ENCODE measurements at regions not wholly inside any gene's neighbourhood (a gene's known extent, or its start where the extent isn't known, plus 50 kb on each side); places are given as distances from the start of the nearest gene placed in this dataset.

DNA sequence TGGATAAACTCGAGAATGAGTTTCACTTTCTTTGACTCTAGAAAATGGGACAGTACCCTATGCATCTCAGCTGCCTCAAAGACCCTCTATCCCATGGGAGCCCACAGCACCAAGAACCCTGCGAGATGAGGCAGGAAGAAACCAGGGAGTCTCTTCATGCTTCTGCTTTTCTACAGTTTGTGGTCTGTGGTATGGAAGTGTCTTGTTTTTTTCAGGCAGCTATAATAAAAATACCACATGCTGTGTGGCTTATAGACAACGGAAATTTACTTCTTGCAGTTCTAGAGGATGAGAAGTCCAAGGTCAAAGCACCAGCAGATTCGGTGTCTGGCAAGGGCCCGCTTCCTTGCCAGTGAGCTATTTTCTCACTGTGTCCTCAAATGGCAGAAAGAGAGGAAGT, 257.9 kb downstream of the SUCLG1 start:
- ATAC-seq, result no peak
- intact Hi-C loops (cut with micrococcal nuclease) (no loop called here), in situ Hi-C loops (cut with MboI) (no loop called here)
- 0% methylated on average over 5 of the region's 5 CpGs for WGBS (ENCODE audit: insufficient coverage, low coverage, missing lambda C conversion rate)
- Histone ChIP-seq H3K9me3 (replicated peaks; ENCODE audit: control insufficient read depth, insufficient read depth, low read depth, low read length) (no peaks in the 10 kb centered on the region), H2AFZ (ENCODE audit: low read depth, low read length) (no peak overlapping the region), H3K27me3 (ENCODE audit: control insufficient read depth in 2 of 2, insufficient read depth in 2 of 2, low read length in 2 of 2) (no peaks in the 10 kb centered on the region; a peak in 1 of 5 replicates), H3K4me2 (ENCODE audit: insufficient read depth, low read length) (no peak overlapping the region), H3K4me1 (replicated peaks in 1 of 2; ENCODE audit: control insufficient read depth in 2 of 2, insufficient read depth in 2 of 2, low read length in 2 of 2) (no peaks in the 10 kb centered on the region), H3K27ac (ENCODE audit: extremely low read depth, low read depth, low read length) (no peak overlapping the region), H4K20me1 (replicated peaks; ENCODE audit: control insufficient read depth, insufficient read depth, low read length) (no peaks in the 10 kb centered on the region), H3K79me2 (ENCODE audit: control insufficient read depth, insufficient read depth, low read length) (no peaks in the 10 kb centered on the region), H3K4me3 (no peak overlapping the region), H3K9me1 (ENCODE audit: control insufficient read depth, insufficient read depth, low read length) (no peaks in the 10 kb centered on the region), H3K9ac (ENCODE audit: insufficient read depth in 1 of 2, low read depth in 2 of 2, low read length in 2 of 2) (no peak overlapping the region), H3K36me3 (ENCODE audit: control insufficient read depth, insufficient read depth, low read length) (no peaks in the 10 kb centered on the region)
- no peak for DNase-seq (ENCODE audit: extremely low read depth in 1 of 4, low spot score in 3 of 4)
- ChIA-PET CTCF (ENCODE audit: low intra/inter-chr PET ratio) (no interaction called here), POLR2A (no interaction called here)
- no peak for TF ChIP-seq BDP1 (IDR thresholded peaks at IDR 0.05; ENCODE audit: insufficient read depth, insufficient read length)
- TF ChIP-seq, protein P1, sequence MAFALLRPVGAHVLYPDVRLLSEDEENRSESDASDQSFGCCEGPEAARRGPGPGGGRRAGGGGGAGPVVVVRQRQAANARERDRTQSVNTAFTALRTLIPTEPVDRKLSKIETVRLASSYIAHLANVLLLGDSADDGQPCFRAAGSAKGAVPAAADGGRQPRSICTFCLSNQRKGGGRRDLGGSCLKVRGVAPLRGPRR (CRISPR knock-in tag; IDR thresholded peaks at IDR 0.05), result no peak
- no TSS peak for BruUV-seq (replicated peaks)
- FAIRE-seq, result no peak

DNA sequence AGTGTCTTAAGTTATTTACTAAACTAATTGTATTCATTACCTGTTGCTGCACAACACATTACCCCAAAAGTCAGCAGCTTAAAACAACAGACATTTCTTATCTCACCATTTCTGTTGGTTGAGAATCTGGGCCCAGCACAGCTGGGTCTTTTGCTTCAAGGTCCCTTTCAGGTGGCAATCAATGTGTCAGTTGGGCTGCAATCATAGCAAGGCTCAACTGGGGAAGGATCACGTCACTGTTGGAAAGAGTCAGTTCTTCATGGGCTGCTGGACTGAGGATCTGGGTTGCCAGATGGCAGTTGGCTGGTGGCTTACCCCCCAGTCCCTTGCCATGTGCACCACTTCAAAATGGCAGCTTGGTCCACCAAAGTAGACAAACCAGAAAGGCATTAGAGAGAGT, 261.2 kb downstream of the SUCLG1 start:
- WGBS (ENCODE audit: insufficient coverage, low coverage, missing lambda C conversion rate), result 0% methylated on average over 1 of the region's 1 CpG
- BruUV-seq (replicated peaks), result no TSS peak
- POLR2A ChIA-PET, result no interaction called here
- Histone ChIP-seq H3K4me2 (ENCODE audit: insufficient read depth, low read length) (no peak overlapping the region), H3K9ac (ENCODE audit: insufficient read depth in 1 of 2, low read depth in 2 of 2, low read length in 2 of 2) (no peak overlapping the region), H2AFZ (ENCODE audit: low read depth, low read length) (no peak overlapping the region), H3K4me3 (no peak overlapping the region), H3K27me3 (ENCODE audit: control insufficient read depth in 2 of 2, insufficient read depth in 2 of 2, low read length in 2 of 2) (no peaks in the 10 kb centered on the region), H3K27ac (ENCODE audit: extremely low read depth, low read depth, low read length) (no peak overlapping the region), H3K9me1 (ENCODE audit: control insufficient read depth, insufficient read depth, low read length) (no peaks in the 10 kb centered on the region), H3K79me2 (ENCODE audit: control insufficient read depth, insufficient read depth, low read length) (no peaks in the 10 kb centered on the region), H3K36me3 (ENCODE audit: control insufficient read depth, insufficient read depth, low read length) (no peaks in the 10 kb centered on the region), H4K20me1 (replicated peaks; ENCODE audit: control insufficient read depth, insufficient read depth, low read length) (no peaks in the 10 kb centered on the region), H3K4me1 (replicated peaks in 1 of 2; ENCODE audit: control insufficient read depth in 2 of 2, insufficient read depth in 2 of 2, low read length in 2 of 2) (no peaks in the 10 kb centered on the region), H3K9me3 (replicated peaks; ENCODE audit: control insufficient read depth, insufficient read depth, low read depth, low read length) (no peaks in the 10 kb centered on the region)
- FAIRE-seq, result no peak
- CTCF ChIA-PET (ENCODE audit: low intra/inter-chr PET ratio), result no interaction called here
- DNase-seq (ENCODE audit: extremely low read depth in 1 of 4, low spot score in 3 of 4), result no peak
- ATAC-seq, result no peak
- intact Hi-C loops (cut with micrococcal nuclease) (no loop called here), in situ Hi-C loops (cut with MboI) (no loop called here)
- TF ChIP-seq NR2C1 (IDR thresholded peaks at IDR 0.05) (no peak), NR2C1 (tag; IDR thresholded peaks at IDR 0.05) (no peak), POLR2G (IDR thresholded peaks at IDR 0.05; ENCODE audit: low read depth, low read length) (no peak), FOXA1 (IDR thresholded peaks at IDR 0.05; ENCODE audit: borderline replicate concordance) (no peak), SNRNP70 (optimal IDR thresholded peaks at IDR 0.05; ENCODE audit: low read depth, low read length) (no peak), NFATC3 (IDR thresholded peaks at IDR 0.05) (no peak), TCF3 (CRISPR knock-in tag; IDR thresholded peaks at IDR 0.05) (no peak), TAF7 (tag; IDR thresholded peaks at IDR 0.05) (no peak), ESRRA (IDR thresholded peaks at IDR 0.05; ENCODE audit: borderline replicate concordance, low read depth) (no peak)
- TF ChIP-seq, protein P2, sequence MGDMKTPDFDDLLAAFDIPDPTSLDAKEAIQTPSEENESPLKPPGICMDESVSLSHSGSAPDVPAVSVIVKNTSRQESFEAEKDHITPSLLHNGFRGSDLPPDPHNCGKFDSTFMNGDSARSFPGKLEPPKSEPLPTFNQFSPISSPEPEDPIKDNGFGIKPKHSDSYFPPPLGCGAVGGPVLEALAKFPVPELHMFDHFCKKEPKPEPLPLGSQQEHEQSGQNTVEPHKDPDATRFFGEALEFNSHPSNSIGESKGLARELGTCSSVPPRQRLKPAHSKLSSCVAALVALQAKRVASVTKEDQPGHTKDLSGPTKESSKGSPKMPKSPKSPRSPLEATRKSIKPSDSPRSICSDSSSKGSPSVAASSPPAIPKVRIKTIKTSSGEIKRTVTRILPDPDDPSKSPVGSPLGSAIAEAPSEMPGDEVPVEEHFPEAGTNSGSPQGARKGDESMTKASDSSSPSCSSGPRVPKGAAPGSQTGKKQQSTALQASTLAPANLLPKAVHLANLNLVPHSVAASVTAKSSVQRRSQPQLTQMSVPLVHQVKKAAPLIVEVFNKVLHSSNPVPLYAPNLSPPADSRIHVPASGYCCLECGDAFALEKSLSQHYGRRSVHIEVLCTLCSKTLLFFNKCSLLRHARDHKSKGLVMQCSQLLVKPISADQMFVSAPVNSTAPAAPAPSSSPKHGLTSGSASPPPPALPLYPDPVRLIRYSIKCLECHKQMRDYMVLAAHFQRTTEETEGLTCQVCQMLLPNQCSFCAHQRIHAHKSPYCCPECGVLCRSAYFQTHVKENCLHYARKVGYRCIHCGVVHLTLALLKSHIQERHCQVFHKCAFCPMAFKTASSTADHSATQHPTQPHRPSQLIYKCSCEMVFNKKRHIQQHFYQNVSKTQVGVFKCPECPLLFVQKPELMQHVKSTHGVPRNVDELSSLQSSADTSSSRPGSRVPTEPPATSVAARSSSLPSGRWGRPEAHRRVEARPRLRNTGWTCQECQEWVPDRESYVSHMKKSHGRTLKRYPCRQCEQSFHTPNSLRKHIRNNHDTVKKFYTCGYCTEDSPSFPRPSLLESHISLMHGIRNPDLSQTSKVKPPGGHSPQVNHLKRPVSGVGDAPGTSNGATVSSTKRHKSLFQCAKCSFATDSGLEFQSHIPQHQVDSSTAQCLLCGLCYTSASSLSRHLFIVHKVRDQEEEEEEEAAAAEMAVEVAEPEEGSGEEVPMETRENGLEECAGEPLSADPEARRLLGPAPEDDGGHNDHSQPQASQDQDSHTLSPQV (IDR thresholded peaks at IDR 0.05), result no peak
- TF ChIP-seq, protein P3, sequence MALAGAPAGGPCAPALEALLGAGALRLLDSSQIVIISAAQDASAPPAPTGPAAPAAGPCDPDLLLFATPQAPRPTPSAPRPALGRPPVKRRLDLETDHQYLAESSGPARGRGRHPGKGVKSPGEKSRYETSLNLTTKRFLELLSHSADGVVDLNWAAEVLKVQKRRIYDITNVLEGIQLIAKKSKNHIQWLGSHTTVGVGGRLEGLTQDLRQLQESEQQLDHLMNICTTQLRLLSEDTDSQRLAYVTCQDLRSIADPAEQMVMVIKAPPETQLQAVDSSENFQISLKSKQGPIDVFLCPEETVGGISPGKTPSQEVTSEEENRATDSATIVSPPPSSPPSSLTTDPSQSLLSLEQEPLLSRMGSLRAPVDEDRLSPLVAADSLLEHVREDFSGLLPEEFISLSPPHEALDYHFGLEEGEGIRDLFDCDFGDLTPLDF (CRISPR knock-in tag; IDR thresholded peaks at IDR 0.05), result no peak
